ENCODE measurements at regions not wholly inside any gene's neighbourhood (a gene's known extent, or its start where the extent isn't known, plus 50 kb on each side); places are given as distances from the start of the nearest gene placed in this dataset.

DNA sequence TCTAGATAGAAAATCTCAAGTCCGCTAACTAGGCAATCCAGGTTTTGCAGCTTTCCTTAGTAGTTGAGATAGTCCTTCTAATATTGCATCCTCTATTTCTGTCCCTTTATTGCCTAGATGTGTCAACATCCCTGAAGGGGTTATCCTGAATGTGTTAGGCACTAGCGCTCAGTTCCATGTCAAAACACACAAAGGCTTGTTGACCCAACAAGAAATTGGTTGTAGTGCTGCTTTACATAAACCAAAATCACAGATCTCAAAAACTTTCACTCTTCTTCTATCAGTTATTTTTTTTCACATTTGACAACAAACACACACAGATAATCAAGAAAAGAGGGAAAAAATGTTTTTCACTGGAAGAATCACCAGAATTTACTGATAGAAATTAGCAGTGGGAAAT, 51.4 kb upstream of the SOX2 start:
- DNase-seq (ENCODE audit: low read depth, low spot score) = no peak

DNA sequence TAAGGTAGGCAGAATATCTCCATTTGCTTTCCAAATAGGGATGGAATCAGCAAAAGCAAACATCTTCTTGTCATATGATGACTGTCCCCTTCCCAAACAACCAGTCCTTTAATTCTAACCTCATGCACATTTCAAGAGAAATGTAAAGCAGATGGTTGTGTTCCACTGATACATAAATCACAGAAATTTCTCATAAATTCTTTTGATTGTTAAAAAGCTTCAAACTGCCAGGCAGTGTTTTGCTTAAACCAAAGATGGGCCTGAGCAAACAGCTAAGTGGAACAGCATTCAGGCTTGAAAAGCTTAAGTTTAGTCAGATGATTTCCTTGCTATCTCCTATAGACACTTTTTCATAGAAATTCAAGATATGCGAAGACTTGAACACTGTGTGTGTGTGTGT, 74.3 kb upstream of the SOX2 start:
- DNase-seq (ENCODE audit: low read depth, low spot score) = no peak

DNA sequence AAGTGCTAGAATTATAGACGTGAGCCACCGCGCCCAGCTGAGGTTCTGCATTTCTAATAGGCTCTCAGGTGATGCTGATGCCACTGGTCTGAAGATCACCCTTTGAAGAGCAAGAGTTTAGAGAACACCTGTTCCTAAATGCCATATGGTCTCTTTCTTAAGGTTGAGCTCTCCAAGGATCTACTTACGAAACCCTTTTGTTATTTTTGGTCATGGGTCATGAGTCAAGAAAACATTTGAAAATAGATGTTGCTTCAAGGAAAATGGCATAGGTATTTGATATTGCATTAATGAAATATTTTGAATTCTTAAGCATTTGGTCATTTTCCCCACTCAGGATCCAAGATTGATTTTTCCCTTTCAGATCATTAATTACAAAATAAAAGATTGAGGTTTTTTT, 74.7 kb upstream of the SOX2 start:
- DNase-seq (ENCODE audit: low read depth, low spot score) = no peak

DNA sequence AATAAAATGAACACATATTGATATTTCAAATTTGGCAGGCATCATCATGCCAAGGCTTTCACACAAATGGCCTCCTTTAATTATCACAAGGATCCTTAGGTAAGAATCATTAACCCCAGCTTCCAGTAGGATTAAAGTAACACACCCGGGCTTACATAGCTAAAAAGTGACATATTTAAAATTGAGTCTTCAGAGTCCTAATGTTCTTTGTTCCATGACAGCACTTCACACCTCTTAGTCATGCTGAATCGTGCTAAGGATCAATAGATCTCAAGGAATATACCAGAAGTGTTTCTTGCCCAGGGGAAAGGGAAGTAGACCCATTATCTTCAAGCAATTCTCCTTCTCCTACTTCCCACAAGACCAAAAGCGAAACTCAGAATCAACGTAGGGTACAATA, 76.6 kb upstream of the SOX2 start:
- DNase-seq (ENCODE audit: low read depth, low spot score) = no peak

DNA sequence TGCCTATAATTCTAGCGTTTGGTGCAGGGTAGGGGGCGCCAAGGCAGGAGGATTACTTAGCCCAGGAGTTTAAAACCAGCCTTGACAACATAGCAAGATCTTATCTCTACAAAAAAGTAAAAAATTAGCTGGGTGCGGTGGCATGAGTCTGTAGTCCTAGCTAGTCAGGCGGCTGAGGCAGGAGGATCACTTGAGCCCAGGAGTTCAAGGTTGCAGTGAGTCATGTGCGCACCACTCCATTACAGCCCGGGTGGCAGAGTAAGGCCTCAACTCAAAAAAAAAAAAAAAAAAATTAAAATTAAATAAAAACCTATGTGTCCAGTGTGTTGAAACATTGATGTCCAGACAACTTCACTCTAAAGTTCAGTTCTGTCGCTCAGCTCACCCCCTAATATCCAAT, 78.2 kb upstream of the SOX2 start:
- no peak for DNase-seq (ENCODE audit: low read depth, low spot score)

GRCh38 chr3:181631901-181632300, 79.8 kb upstream of the SOX2 start:
- peak; percentile 69 for DNase-seq (ENCODE audit: low read depth, low spot score)

DNA sequence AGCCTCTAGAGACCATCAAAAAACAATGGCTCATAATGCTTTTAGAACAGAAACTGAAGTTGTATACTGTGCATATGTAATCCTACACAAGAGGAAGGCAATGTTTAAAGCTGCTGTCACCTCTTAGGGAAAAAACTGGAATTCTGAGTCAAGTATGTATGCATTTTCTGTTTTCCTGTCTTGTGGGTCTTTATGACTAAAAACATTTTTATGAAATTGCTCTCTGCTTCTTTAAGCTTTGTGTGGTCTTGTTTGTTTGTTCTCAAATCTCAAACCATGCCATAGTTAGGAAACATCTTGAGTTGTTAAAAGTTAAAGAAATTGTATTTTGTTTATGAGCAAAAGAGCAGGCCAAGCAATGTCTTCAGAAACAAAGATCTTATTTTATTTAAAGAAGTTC, 80.9 kb upstream of the SOX2 start:
- DNase-seq (ENCODE audit: low read depth, low spot score) = no peak

GRCh38 chr3:181629711-181630110, 82.0 kb upstream of the SOX2 start:
- peak; percentile 30 for DNase-seq (ENCODE audit: low read depth, low spot score)

GRCh38 chr3:181629029-181629428, 82.7 kb upstream of the SOX2 start:
- peak; percentile 35 for DNase-seq (ENCODE audit: low read depth, low spot score)

DNA sequence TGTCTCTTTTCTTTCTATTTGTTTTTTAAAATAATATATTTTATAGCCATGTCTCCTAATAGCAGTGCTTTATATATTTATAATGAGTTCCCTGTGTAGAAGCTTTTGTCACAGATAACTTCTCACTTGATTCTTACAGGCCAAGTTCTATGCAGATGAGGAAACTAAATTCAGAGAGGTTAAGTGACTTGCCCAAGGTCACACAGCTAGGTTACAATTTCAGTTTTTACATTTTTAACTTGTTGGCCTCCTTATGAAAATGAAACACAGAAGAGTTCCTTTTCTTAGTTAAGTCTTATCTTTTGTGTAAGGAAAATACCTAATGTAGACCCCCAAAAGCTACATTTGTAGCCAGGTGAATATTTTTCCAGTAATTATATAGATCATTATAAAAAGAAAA, 83.3 kb upstream of the SOX2 start:
- no peak for DNase-seq (ENCODE audit: low read depth, low spot score)

DNA sequence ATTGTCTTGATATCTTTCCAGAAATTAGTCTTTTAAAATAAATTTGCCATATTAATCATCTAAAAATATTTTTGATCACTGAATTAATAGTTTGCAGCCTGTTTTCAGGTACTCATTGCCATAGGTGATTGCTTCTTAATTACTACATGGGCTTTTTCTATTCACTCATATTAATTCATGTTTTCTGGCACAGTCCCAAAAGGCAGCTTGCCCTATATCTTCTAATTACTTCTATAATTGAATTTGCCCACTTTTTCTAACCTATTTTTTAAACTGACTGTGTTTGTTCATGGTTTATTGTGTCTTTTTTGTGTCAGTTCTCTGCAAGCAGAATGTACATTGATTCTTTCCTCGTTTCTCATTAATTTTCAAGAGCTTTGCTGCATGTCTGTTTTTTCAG, 85.7 kb upstream of the SOX2 start:
- DNase-seq (ENCODE audit: low read depth, low spot score) = no peak

DNA sequence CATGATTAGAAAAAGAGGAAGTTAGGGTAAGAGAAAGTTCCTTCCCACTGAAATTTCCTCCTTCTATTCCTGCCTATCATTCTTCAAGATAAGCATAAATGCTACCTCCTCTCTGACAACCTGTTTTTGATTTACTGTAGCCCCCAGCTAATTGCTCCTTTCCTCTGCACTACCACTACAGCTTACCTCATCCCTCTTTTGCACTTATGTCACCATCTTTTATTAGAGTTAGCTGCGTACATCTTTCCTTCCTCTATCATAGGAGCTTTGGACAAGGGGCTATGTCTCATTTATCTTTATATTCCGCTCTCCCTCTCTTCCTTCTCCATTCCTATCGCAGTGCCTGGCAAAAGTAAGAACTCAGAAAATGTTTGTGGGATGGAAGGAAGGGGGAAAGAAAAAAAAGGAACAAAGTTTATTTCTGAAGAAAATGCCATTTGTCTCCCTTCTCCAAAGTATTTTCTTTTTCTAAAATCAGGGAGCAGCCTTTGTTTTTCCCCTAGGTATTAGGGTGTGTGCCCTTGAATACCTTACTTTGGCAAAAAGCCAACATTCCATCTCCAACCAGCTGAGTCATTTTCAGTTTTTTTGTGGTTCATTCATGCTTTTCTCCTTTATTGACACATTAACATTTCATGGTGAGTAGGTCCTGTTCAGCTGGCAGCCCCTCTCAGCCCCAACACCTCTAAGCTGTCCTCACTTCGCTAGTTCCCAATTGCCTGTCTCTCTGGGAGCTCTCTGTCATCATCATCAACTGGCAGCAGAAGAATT, 87.6 kb upstream of the SOX2 start:
- no peak for DNase-seq (ENCODE audit: low read depth, low spot score)

DNA sequence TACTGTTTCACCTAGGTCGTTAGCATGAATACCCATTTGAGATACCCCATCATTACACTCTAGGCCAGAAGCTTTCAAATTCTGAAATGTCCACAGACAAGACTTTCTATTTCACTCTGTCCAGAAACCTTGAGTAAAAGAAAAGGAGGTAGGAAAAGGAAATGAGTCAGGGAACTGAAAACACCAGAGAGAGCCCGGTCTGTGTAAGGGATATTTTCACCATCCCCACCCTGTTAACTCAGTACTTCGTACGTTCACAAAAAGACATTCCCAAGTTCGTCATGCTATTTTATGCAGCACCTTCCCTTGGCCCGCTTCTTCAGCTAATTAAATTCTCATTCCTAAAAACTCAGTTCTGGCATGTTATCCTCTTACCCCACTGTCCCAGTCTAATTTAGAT, 89.4 kb upstream of the SOX2 start:
- DNase-seq (ENCODE audit: low read depth, low spot score) = peak; percentile 60

- DNase-seq (ENCODE audit: low read depth, low spot score) = no peak
Observed at GRCh38 chr3:181619897-181620296, 91.8 kb upstream of the SOX2 start.

DNA sequence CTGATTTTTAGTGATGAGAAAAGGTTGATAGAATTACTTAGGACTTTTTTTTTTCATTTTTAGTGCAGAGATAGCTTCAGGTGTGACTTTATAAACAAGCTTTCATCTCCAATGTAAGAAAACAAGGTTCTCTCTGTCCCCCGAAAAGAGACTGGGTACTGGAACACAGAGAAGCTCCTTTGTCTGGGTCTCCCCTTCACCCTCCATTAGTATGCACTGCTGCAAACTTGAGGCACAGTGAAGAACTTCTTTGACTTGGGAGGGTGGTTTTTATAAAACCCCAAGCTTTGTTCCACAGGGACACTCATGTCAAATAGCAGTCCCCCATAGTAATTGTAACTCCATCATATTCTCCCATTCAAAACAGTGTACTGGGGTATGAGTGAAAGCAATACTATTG, 93.5 kb upstream of the SOX2 start:
- DNase-seq (ENCODE audit: low read depth, low spot score) = no peak

DNA sequence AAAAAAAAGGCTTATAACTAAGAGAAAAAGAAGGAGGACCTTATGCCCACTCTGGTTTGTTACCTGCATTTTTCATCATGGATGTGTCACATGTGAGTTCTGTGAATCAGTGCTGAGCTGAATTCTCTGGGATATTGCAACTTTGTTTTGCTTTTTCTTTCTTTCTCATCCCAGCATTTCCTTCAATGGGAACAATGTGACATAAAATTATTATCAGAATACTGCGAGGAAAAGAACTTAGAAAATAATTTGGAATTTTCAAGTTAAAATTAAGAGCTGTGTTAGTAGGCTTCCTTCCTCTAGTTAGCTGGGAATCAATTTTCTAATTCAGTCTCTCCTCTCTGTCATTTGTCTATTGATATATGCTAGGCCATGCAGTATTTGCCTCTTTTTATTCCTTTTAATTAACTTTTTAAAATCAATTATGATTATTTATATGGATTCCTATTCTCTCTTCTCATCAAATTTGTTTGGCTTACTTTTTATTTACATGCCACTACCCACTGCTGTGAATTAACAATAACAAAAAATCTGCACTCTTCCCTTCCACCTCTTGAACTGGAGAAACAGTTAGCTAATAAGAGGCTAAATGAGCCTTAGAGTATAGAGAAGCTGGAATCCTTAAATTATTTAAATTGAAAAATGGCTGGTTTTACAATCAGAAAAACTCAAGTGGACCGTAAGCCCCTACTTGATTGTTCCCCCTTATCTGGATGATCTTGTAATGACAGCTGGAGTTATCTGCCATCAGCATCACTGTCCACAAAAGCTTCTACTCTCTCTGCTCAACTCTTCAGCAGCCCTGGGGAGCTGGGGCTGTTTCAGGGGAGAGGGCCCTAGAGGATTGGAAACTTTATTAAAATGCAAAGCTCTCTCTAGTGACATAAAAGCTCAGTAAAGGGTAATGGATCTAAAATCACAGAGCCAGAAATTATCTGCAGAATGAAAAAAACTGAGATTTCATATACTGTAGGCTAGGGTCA, 95.3 kb upstream of the SOX2 start:
- DNase-seq (ENCODE audit: low read depth, low spot score) = no peak

- no peak for DNase-seq (ENCODE audit: low read depth, low spot score)
Observed at GRCh38 chr3:181615666-181616065, 96.1 kb upstream of the SOX2 start.

DNA sequence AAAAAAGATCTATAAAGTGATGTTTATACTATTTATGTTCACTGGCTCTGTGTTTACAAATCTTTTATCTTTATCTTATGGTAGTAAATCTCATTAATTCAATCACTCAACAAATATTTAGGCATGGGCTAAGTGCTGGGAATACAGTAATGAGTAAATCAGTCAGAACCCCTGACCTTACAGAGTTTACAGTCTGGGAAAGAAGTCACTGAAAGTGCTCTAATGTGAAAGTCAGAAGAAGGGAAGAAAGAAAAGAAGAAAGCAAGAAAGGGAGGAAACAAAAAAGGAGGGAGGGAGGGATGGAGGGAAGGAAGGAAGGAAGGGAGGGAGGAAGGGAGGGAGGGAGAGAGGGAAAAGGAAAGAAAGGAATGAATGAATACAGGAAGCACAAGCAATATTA, 96.8 kb upstream of the SOX2 start:
- no peak for DNase-seq (ENCODE audit: low read depth, low spot score)

DNA sequence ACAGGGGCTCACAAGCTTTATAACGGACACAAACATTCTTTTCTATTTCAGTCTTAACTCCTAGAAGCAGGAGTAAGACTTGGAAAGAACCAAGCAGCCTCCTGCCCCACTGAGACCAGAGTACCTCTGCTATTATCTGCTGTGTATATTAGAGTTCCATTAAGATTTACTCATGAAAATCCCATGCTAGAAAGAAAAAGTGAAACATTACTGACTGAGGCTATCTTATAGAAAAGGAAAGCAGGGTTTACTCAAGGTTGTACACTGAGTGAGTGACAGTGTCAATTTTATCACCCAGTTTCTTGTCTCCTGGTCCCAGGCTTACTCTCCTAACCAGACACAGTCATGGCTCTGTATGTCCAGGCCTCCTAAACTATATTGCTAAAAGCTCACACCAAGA, 97.9 kb upstream of the SOX2 start:
- DNase-seq (ENCODE audit: low read depth, low spot score) = no peak

DNA sequence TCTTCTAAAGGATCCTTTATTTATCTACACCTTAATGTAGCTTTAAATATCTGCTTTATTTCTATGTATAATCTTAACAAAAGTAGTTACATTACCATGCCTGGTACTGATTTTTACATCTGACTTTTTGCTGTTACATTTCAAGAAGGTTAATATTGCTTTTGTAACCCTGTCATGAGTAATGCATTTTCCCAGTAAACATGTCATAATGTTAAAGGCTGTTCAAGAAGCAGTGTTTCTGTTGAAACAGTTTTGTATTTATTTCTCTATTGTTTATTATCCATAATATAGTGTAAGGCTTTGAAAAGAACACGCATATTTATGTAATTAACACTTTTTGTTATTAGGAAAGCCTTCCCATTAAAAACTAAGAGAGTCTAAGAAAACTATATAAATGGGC, 98.5 kb upstream of the SOX2 start:
- DNase-seq (ENCODE audit: low read depth, low spot score) = no peak

- no peak for DNase-seq (ENCODE audit: low read depth, low spot score)
Observed at GRCh38 chr3:181610973-181611265, 100.8 kb upstream of the SOX2 start.

DNA sequence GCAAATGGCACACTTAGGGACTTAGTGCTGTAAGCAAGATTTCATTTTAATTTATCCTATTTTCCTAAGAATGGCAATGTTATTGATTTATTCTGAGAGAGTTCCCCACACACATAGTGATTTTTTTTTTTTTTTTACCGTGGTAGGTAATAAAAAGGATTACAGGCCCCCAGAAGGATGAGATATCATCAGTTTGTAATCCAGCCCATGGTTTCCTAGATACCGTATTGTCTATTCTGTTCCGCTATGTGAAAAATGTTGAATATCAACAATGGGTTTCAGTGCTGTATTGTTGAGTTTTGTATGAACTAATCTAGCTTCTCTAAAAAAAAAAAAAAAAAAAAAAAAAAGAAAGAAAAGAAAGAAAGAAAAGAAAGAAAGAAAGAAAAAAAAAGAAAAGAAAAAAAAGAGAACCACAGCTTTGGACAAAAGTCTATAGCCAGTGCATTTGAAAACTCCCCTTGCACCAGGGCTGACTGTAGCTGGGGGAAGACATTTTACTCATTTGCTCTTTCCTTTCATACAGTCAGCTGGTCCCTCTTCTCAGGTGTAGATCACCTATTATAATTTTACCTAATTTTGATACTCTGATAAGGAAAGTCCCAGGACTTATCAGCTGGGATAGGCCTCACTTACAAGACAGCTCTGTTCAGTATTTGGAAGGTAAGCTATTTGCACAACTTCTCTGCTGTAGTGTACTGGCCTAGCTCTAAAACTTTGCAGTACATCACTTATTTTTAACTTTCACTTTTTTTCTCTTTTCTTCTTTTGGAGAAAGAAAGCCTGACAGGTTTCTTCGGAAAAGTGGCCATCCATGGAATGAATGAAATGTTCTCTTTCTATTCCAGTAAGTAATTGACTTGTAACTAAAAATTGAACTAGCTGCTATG, 101.4 kb upstream of the SOX2 start:
- no peak for DNase-seq (ENCODE audit: low read depth, low spot score)

Data from pulmonary artery endothelial cell (primary cell).